ENCODE measurements at regions not wholly inside any gene's neighbourhood (a gene's known extent, or its start where the extent isn't known, plus 50 kb on each side); places are given as distances from the start of the nearest gene placed in this dataset.

DNA sequence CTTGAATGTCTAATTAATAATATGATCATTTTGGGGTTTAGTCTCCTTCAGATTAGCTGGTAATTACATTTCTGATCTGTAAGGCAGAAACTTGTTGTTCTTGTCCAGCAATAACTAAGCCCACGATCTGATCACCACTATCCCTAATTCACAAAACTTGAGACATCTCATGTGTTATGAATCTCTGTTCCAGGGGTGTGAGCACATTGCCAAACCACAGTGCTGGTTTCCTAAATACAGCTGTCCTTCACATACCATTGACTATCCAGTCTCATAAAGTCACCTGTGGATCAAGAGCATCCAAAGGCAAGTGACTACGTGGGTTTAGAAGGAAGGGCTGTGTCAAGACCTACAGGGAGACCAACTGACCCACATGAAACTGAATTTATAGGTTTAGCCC is 134.1 kb upstream of the PRLR start:
- TF ChIP-seq, protein P1, sequence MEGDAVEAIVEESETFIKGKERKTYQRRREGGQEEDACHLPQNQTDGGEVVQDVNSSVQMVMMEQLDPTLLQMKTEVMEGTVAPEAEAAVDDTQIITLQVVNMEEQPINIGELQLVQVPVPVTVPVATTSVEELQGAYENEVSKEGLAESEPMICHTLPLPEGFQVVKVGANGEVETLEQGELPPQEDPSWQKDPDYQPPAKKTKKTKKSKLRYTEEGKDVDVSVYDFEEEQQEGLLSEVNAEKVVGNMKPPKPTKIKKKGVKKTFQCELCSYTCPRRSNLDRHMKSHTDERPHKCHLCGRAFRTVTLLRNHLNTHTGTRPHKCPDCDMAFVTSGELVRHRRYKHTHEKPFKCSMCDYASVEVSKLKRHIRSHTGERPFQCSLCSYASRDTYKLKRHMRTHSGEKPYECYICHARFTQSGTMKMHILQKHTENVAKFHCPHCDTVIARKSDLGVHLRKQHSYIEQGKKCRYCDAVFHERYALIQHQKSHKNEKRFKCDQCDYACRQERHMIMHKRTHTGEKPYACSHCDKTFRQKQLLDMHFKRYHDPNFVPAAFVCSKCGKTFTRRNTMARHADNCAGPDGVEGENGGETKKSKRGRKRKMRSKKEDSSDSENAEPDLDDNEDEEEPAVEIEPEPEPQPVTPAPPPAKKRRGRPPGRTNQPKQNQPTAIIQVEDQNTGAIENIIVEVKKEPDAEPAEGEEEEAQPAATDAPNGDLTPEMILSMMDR (conservative IDR thresholded peaks at IDR 0.05) = no peak
- no peak overlapping the region for H3K27ac ChIP-seq

DNA sequence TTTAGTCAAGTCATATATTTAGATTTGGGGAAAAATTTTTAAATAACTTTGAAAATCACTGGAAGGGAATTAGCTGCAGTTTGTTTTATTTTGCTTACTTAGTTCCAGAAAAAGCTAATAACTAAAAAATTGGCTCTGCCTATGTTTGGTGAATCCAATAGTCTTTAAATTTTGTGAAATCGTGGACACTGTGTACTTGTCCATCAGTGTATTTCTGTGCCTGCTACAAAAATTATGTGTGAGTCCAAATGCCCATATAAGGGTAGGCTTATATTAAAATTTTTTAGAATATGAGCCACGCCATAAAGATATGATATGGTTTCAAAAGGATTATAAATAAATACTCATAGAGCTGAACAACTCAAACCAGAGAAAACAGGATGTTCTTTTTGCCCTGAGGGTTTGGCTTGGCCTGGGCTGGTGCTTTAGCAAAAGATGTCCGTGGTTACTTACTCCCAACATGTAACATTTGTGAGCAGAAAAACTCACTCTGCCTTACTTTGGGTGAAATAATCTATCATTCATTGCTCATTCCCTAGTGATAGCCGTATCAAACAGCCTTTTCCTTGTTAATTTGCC is 133.2 kb upstream of the PRLR start:
- TF ChIP-seq, protein P1 (conservative IDR thresholded peaks at IDR 0.05) = no peak
- H3K27ac ChIP-seq = no peak overlapping the region

DNA sequence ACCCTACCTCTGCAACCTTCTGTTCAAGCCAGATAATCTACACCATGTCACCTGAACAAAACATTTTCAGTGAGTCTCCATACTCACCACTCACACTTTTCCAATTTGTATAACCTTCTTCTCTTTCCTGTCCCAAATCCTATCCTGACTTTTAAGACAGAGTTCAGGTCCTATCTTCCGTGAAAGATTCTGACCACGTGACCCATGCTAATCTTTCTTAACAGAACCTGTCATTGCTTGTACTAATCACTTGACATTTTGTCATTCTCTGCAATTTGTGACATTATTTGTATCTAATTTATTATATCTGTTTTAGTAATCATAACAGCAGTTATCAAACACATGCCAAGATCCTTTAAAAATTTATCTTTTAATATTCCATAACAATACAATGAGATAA is 132.5 kb upstream of the PRLR start:
- H3K27ac ChIP-seq = no peak overlapping the region
- TF ChIP-seq, protein P1 (conservative IDR thresholded peaks at IDR 0.05) = no peak

DNA sequence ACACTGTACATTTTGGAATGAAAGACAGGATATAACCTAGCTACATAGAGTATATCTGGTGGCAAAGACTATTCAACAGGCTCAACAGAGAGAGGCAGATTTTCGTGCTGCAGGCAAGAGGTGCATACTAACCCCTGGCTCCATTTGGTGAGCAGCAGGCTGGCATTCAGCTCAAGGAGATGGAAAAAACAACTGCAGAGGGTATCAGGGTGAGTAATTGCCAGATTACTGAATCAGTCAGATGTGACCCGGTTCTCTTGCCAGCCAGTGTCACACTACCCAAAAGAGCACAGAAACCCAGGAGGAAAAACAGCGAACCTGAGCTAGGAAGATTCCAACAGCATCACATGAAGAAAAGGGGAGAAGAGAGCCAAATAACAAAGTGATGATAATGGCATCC is 130.4 kb upstream of the PRLR start:
- no peak overlapping the region for H3K27ac ChIP-seq
- TF ChIP-seq, protein P1 (conservative IDR thresholded peaks at IDR 0.05) = no peak

DNA sequence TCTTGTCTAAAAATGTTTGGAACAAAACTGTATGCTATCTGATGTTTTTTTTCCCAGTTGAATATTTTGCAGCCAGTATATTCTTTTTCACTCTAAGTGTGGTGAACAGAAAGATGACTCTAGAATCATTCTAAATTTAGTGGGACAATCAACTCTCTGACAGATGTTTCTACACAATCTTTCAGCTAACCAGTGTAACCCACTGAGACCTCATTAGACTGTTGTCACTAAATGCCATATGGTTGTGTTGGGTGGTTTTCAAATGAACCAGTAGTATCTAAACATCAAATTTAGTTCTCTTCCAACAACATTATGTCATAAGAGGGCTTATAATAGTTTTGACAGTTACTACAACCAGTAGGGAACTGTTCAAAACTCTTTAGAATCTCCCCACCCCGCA is 129.6 kb upstream of the PRLR start:
- no peak overlapping the region for H3K27ac ChIP-seq
- TF ChIP-seq, protein P1 (conservative IDR thresholded peaks at IDR 0.05) = no peak

DNA sequence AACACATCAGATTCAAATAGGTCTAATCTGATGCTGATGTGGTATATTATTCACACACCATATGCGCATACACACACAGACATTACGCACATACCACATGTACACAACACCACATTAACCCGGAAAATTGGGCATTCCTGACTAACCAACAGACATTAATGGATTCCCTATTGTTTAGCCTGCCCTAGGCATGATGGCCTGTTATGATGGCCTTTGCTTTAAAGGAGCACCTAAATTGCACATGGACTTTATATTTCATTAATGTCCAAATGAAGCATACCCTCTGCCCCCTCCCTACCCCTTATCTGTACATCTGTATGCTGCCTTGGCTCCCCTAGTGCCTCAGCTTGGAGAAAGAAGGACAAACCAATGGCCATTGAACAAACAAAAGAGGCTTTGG is 127.7 kb upstream of the PRLR start:
- H3K27ac ChIP-seq = no peak overlapping the region
- TF ChIP-seq, protein P1 (conservative IDR thresholded peaks at IDR 0.05) = no peak

DNA sequence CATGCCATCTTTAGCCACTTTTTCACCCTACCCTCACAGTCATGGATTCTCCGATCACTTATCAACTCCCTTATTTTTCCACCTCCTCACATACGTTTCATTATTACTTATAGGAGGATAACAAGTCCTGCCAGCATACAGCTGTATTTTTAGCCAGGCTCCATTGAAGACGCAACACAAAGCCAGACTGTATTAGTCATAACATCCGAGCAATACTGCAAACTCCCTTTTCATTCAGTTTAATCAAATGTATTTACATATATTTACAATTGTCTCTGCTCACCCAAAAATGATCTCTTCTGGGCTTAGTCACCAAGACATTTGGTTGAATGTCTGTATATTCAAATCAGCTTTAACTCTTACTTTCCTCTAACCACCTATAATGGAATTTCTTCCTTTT is 126.4 kb upstream of the PRLR start:
- TF ChIP-seq, protein P1 (conservative IDR thresholded peaks at IDR 0.05) = no peak
- no peak overlapping the region for H3K27ac ChIP-seq
